ENCODE measurements at regions not wholly inside any gene's neighbourhood (a gene's known extent, or its start where the extent isn't known, plus 50 kb on each side); places are given as distances from the start of the nearest gene placed in this dataset.

DNA sequence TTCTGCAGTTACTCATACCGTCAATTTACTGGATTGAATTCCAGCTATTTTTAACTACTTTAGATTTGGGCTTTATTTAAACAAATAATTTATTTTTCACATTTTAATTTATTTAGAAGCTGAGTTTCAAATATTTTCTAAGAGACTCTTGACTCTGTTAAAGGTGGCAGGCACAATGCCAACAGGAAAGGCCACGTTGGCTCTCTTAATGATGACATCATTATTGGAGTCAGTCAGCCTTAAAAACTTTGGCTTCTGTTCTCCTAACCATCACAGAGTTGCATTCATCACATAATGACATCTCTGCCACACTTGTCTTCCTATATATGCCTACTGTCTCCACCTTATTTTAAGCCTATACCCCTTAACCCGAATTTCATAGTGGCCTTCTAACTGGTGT is 172.3 kb upstream of the PLPPR1 start:
- DNase-seq (ENCODE audit: low spot score) = no peak
- in situ Hi-C loops (cut with MboI; ENCODE audit: low pct_unique_long_range_greater_than_20kb, low sequenced_read_pairs, unreplicated experiment) = no loop called here
- TF ChIP-seq, protein P1, sequence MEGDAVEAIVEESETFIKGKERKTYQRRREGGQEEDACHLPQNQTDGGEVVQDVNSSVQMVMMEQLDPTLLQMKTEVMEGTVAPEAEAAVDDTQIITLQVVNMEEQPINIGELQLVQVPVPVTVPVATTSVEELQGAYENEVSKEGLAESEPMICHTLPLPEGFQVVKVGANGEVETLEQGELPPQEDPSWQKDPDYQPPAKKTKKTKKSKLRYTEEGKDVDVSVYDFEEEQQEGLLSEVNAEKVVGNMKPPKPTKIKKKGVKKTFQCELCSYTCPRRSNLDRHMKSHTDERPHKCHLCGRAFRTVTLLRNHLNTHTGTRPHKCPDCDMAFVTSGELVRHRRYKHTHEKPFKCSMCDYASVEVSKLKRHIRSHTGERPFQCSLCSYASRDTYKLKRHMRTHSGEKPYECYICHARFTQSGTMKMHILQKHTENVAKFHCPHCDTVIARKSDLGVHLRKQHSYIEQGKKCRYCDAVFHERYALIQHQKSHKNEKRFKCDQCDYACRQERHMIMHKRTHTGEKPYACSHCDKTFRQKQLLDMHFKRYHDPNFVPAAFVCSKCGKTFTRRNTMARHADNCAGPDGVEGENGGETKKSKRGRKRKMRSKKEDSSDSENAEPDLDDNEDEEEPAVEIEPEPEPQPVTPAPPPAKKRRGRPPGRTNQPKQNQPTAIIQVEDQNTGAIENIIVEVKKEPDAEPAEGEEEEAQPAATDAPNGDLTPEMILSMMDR (IDR thresholded peaks at IDR 0.05; ENCODE audit: extremely low read depth, insufficient read depth, missing control alignments) = no peak

DNA sequence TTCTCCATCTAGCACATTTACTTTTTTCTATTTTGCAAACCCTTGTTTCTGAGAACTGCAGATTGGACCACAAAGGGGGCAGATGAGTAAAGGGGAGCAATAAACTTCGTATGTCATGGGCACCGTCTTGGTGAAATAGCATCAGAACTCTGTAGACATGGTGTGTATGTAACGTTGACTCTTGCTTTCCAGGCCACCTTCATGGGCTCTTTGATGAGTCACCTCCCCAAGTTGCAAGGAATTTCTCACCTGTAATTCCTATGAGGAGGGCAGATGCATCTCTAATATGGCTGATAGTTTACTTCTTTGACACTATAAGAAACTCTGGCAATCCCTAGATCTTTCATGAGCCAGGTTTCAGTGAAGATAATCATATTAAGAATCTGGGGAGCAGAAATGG is 163.4 kb upstream of the PLPPR1 start:
- TF ChIP-seq, protein P1 (IDR thresholded peaks at IDR 0.05; ENCODE audit: extremely low read depth, insufficient read depth, missing control alignments) = no peak
- DNase-seq (ENCODE audit: low spot score) = no peak
- in situ Hi-C loops (cut with MboI; ENCODE audit: low pct_unique_long_range_greater_than_20kb, low sequenced_read_pairs, unreplicated experiment) = no loop called here

DNA sequence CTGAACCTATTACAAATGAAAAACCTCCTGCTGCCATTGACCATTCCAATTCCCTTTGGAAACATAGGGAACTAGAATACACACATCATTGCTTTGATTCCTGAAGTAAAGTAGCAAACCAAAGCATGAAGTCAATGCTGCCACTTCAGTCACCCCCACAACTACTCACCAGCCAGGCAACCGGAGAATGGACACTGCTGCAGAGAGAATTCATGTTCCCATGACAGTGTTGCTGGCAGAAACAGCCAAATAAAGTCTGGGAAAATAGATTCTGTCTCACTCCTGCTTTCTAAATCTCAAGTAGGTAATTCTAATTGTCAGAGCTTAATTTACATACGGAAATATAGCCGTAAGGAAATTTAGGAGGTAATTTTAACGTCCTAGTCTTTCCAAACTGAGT is 162.9 kb upstream of the PLPPR1 start:
- DNase-seq (ENCODE audit: low spot score) = no peak
- in situ Hi-C loops (cut with MboI; ENCODE audit: low pct_unique_long_range_greater_than_20kb, low sequenced_read_pairs, unreplicated experiment) = no loop called here
- TF ChIP-seq, protein P1 (IDR thresholded peaks at IDR 0.05; ENCODE audit: extremely low read depth, insufficient read depth, missing control alignments) = no peak

DNA sequence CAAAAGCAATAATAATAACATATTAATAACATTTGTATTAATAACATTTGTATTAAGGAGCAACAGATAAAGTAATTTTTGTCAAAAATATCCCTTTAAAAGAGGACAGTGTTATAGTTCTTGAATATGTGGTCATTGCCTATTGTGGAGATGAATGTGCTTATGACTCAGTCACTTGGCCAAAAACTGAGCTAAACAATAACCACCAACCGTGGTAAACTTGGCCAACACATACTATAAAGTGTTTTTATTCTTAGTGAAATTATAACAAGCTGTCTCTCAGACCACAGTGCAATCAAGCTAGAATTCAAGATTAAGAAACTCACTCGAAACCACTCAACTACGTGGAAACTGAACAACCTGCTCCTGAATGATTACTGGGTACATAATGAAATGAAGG is 159.2 kb upstream of the PLPPR1 start:
- DNase-seq (ENCODE audit: low spot score) = no peak
- TF ChIP-seq, protein P1 (IDR thresholded peaks at IDR 0.05; ENCODE audit: extremely low read depth, insufficient read depth, missing control alignments) = no peak
- in situ Hi-C loops (cut with MboI; ENCODE audit: low pct_unique_long_range_greater_than_20kb, low sequenced_read_pairs, unreplicated experiment) = no loop called here

DNA sequence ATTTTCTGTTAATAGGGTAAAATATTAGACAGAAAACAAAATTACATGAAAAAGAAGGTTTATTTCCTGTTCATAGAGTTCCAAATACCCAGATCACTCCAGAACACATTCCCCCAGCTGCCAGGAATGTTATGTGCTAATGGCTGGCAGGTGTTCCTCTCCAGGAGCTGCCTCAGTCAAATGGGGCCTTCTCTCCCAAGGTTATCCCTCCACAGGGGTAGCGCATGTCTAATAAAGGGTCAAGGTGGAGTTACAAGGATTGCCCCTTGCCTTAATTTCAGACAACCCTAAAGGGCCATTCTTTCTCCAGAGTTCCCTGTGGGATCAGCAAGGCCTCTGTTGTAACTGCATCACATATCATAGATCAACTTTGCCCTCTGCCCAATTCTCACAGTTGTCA is 148.6 kb upstream of the PLPPR1 start:
- no peak for DNase-seq (ENCODE audit: low spot score)
- TF ChIP-seq, protein P1 (IDR thresholded peaks at IDR 0.05; ENCODE audit: extremely low read depth, insufficient read depth, missing control alignments) = no peak
- in situ Hi-C loops (cut with MboI; ENCODE audit: low pct_unique_long_range_greater_than_20kb, low sequenced_read_pairs, unreplicated experiment) = no loop called here

DNA sequence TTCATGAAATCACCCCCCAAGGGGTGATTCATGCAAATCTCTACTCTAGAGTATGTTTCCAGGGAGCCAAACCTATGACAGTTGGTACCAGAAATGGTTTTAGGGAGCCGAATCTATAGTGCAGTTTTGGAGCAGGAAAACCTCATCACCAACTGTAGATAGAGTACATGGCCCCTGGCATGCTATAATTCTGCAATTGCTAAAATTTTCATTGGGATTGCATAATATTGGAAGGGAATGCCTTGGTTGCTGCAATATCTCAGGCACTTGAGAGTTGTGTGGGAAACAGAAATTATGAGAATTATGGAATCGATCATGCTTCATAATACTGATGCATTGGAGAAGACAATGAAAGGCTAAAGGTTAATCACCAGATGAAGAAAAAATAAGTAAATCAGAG is 148.2 kb upstream of the PLPPR1 start:
- DNase-seq (ENCODE audit: low spot score) = no peak
- in situ Hi-C loops (cut with MboI; ENCODE audit: low pct_unique_long_range_greater_than_20kb, low sequenced_read_pairs, unreplicated experiment) = no loop called here
- TF ChIP-seq, protein P1 (IDR thresholded peaks at IDR 0.05; ENCODE audit: extremely low read depth, insufficient read depth, missing control alignments) = no peak

DNA sequence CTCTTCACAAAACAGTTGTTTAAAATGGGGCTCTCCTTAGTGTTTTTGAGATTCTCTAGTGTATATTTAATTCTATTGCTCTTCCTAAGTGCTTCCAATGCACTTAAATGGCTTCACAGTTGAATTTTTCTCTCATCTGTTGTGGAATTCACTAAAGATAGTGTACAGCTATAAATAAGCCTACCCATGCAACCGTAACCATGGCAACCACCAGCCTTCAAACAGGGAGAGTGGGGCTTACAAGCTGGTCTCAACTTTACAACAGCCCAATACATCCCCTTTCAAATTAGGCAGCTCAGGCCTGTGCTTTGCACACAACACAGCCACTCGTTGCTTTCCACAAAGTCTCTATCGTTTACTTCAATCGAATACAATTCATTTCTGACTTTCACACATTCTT is 144.0 kb upstream of the PLPPR1 start:
- DNase-seq (ENCODE audit: low spot score) = no peak
- in situ Hi-C loops (cut with MboI; ENCODE audit: low pct_unique_long_range_greater_than_20kb, low sequenced_read_pairs, unreplicated experiment) = no loop called here
- TF ChIP-seq, protein P1 (IDR thresholded peaks at IDR 0.05; ENCODE audit: extremely low read depth, insufficient read depth, missing control alignments) = no peak
